HG03469 (cell line): ENCODE measurements at regions not wholly inside any gene's neighbourhood (a gene's known extent, or its start where the extent isn't known, plus 50 kb on each side); places are given as distances from the start of the nearest gene placed in this dataset.

ENCODE experiments used
- ATAC-seq: cut with Tn5 transposase; IDR thresholded peaks from one replicate; pipeline ENCODE4 v1.9.1; 2021; ENCODE audit warnings: mild to moderate bottlenecking, moderate library complexity, moderate number of reproducible peaks; ENCODE audit not compliant: unreplicated experiment

- ATAC-seq, result no peak
Observed at GRCh38 chr4:80145739-80146138, 51.6 kb upstream of the PRDM8 start.

DNA sequence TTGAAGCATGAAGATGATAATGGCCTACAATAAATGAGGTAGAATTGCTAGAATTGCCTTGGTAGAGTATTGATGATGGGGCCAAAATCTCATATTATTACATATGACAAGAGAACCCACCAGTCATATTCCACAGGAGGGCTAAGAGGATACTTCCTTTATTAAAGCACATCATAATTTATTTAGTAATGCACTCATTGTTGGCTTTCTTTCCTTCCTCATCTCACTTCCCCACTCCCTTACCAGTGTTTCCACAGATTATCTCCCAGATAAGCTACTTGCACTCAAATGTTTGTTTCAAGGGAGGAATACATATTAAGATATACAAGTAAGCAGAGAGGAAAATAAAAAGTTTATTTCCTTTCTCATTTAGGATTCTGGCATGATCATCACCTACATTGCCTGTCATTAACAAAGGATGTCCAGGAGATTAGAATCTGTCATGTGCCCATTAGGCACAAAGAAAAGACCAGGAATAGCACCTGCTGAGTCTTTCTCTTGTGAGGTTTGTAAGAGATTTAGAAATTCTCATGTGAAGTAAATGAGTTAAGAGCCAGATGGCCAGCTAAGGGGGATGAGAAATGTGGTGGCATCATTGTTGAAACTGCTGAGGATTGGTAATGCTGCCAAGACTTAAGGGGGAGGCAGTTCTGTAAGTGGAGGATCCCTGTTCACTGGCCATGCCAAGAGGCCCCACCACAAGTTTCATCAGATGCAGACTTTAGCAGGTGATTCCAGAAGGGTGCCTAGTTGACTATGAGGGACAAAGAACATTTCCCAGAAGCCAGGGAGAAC lies 52.4 kb upstream of the PRDM8 start:
- ATAC-seq, result no peak

DNA sequence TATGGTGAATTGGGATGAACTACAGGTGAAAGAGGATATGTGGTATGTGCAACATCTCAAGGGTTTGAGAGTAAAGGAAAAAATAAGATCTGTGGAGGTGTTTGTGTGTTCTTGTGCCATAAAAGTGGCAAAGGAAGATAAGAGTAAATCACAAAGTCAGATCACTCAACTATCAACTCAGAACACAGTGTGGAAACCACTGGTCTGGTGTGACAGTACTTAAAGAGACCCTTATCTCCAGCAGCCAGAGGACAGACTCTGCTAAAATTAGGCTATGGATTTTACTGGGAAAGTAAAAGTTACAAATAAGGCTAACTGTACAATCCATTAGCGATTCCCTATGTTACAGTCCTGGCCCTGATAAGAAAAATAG lies 54.0 kb upstream of the PRDM8 start:
- no peak for ATAC-seq

GRCh38 chr4:80142394-80143306 lies 54.7 kb upstream of the PRDM8 start:
- ATAC-seq, result no peak

DNA sequence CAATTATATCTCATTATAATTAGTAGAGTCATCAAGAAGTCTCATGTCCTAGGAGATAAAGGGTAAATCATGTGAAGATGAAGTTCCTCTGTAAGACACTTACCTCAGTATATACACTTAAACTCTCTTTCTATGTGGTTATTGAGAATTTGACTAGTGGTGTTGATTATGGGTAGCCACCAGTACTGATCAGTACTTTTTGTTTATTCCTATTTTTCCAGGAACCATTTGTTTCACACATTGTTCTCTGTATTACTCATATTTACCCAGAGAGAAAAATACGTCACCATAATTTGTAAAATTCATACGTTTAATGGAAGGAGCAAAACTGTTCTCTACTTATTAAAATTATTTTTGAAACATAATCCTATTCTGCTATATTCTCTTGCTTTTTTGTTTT lies 55.8 kb upstream of the PRDM8 start:
- no peak for ATAC-seq

GRCh38 chr4:80140194-80140593 lies 57.1 kb upstream of the PRDM8 start:
- ATAC-seq, result no peak

- ATAC-seq, result no peak
Observed at GRCh38 chr4:80139671-80140070, 57.6 kb upstream of the PRDM8 start.

DNA sequence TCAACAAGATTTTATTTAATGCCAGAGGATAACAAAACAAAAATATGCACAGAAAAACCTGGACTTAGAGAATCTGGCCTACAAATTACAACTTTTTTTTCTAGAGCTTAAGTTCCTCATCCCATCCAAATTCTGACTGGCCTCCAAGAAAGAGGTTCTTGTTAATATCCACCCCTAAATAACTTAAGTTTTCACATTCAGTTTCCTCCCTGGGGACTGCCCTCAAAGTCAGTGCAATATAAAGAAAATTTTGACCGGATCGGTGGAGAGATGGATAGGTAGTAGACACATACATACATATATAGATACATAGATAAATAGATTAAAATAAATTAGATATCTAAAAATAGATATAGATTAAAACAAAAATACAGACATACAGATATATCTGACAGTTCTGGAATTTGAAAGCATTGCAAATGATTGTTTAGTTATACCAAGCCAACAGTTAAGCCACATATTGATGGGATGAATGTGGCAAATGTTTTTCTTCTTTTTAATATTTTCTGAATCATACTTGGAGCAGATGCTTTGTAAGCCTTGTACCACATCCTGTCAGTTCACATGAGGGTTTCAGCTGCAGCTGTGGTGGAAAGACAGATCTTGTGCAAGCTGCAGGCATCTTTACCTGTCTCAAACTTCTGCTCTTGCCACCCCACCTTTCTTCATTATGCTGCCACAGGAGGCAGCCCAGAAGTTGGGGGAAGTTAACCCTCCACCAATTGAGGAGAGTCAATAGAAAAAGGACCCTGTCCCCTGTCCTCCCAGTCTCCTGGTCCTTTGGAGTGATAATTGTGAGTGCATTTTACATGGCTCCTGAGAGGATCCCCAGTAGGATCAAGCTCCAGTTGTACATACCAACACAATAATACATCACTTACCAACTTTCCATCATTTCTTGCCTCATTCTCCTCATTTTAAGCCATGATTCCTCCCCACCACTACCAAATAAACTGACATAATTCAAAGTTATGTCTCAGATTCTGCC lies 58.5 kb upstream of the PRDM8 start:
- peak; percentile 91 for ATAC-seq

DNA sequence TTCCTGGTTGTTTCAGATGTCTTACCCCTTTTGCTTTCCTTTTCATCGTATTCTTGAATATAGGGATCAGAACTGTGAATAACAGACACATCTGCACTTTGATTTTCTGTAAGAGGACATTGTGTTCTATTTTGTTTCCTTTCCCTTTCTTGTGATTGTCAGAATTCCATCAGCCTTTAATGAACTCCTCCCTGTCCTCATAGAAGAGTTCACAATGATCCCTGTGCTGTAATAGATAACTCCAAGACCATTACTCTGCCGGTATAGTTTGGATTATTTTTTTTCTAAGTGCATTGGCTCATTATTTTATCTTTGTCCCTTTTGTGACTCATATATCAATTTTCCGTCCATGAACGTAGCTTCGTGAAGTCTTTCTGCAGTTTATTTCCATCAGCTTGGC lies 59.7 kb upstream of the PRDM8 start:
- ATAC-seq, result no peak

GRCh38 chr4:80136270-80136669 lies 61.0 kb upstream of the PRDM8 start:
- ATAC-seq, result no peak

DNA sequence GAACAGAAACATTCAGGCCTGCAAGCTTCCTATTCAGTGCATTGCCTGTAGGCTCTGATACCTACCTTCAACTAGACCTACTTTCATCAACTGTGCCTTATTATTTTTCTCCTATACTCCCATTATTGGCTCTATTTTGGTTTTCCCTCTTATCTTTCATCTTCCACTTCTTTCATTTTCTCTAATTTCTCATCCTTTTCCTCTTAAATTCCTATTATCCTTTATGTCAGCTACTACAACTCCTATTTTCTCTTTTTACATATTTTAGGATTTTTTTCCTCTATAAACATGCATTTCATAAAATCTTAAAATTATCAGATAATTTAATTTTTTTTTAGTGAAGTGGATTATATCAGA lies 61.6 kb upstream of the PRDM8 start:
- ATAC-seq, result no peak

GRCh38 chr4:80134936-80135701 lies 62.1 kb upstream of the ANTXR2 start:
- no peak for ATAC-seq

- no peak for ATAC-seq
Observed at GRCh38 chr4:80133240-80133783, 60.3 kb upstream of the ANTXR2 start.

GRCh38 chr4:80129785-80130184 lies 56.8 kb upstream of the ANTXR2 start:
- ATAC-seq, result no peak

DNA sequence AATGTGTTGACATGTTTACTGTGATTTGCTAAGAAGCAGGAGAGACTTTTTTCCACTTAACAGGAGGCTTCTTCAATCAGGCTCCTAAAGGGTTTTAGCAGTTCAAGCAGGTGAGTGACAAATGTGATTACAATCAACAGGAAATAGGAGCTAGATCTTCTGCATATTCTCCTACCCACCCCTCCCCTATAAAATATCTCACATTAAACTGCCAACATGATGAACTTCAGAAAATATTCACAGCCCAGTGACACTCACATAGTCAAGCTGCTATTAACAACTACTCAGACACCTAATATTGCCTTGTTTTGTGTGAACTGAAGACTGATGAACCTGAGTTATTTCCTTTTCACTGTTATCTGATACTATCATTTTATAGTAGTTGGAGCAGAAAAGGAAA lies 55.9 kb upstream of the ANTXR2 start:
- ATAC-seq, result no peak

DNA sequence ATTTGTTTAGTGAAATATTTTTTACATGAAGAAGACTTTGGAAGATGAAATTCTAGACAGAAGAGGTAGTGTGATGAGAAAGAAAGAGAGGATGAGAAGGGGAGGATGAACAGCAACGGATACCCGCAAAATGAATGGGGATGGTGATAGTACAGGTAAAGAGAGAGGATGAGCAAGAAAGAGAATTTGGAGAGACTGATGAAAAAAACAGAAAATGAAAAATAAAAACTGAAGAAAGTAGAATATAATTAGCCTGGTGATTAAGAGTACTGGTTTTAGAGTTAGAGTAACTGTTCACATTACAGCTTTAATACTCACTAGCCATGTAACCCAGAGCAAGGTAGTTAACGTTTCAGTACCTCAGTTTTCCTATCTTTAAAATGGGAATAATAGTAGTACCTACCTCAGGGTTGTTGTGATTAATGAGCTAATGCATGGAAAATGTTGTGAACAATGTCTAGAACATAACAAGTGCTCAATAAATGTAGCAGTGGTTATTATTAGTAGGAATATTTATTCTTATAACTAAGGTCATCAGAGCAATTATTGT lies 54.9 kb upstream of the ANTXR2 start:
- no peak for ATAC-seq

DNA sequence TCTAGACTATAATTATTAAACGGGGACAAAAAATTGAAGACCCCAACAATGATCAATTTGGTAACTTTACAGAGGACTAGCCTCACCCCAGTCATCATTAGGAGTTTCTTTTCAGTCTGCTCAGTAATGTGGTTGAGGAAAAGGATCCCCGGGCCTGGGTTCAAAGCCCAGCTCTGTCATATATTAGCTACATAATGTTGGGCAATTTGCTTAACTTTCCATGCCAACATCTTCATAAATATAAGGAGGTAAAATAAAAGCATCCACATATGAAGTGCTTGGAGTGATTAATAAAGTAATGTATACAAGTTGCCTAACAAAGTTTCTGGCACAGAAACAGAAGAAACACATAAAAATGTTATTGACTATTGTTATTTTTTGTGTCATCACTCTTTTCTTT lies 53.4 kb upstream of the ANTXR2 start:
- no peak for ATAC-seq

- ATAC-seq, result no peak
Observed at GRCh38 chr4:80125252-80126177, 52.5 kb upstream of the ANTXR2 start.
